NOMO-1 treated with dmso at 0.1 percent for 144 hours (cell line): ENCODE measurements at regions not wholly inside any gene's neighbourhood (a gene's known extent, or its start where the extent isn't known, plus 50 kb on each side); places are given as distances from the start of the nearest gene placed in this dataset.
"Not testable (repeated sequence)": the region's sequence is repeated elsewhere in the genome, so short reads cannot be mapped to it uniquely, and the experiment has no call there.

ENCODE experiments used
- DNase-seq: peaks from one replicate; lab custom pipeline; 2025; ENCODE audit not compliant: unreplicated experiment; lab: John Stamatoyannopoulos, UW

GRCh38 chr13:44300895-44301638, 72.6 kb upstream of the SERP2 start:
- DNase-seq, result no peak

- DNase-seq, result no peak
These were observed 72.0 kb upstream of the SERP2 start for GRCh38 chr13:44301639-44302015.

- no peak for DNase-seq
These were observed 71.4 kb upstream of the SERP2 start for GRCh38 chr13:44302233-44302632.

- no peak for DNase-seq
These were observed 70.6 kb upstream of the SERP2 start for GRCh38 chr13:44302940-44303575.

- no peak for DNase-seq
These were observed 69.8 kb upstream of the SERP2 start for GRCh38 chr13:44303681-44304432.

GRCh38 chr13:44304433-44304725, 69.2 kb upstream of the SERP2 start:
- DNase-seq, result no peak

DNA sequence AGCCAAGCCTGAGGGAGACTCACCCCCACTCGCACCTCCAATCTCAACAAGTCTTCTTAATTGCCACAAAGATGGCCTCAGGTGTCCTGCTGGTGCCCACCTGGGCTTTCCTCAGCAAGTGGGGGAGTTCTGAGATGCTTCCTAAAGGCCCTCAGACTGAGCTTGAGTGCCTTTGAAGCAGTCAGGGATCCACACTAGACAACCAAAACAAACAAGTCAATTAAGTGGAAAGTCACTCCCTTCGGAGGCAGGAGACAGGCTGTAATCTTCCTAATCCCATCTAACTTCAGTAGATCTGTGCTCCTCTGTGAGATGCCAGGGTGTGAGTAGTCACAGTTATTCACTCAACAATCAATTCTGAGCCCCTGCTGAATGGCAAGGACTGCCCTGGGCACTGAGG, 68.3 kb upstream of the SERP2 start:
- no peak for DNase-seq

DNA sequence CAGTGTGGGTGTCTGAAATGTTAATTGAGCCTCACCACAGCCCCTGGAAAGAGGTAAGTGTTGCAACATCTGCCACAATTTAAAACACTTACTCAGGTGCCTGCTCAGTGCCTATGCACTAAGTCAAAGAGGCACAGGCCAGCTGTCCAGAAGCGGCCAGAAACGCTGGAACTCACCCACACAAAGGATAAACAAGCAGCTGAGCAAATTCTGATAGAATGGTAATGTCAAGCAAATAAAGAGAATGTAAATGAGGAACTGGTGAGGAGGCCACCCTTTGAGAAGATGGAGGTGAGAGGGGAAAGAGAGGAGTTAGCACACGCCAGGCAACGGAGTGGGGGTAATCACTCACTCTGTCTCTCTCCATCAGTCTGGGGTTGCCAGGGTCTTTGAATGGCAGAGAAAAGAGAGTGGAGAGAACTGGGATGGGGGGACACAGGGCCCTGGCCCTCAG, 67.7 kb upstream of the SERP2 start:
- DNase-seq, result no peak

- no peak for DNase-seq
These were observed 67.0 kb upstream of the SERP2 start for GRCh38 chr13:44306371-44307192.

DNA sequence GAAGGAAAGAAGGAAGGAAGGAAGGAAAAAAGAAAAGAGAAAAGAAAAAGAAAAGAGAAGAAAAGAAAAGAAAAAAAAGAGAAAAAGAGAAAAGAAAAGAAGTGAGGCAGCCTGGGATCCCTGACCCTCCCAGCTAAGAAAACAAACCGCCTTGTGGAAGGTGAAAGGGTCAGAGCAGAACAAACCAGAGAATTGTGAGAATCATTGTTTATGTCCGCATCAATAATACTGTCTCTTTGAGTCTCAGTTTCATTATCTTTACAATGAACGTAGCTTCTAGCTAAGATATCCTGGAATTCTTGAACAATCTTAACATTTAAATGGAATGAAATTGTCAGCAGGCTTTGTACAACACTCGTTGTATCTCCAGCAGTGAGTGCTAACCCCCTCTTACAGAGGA, 66.4 kb upstream of the SERP2 start:
- DNase-seq, result no peak

DNA sequence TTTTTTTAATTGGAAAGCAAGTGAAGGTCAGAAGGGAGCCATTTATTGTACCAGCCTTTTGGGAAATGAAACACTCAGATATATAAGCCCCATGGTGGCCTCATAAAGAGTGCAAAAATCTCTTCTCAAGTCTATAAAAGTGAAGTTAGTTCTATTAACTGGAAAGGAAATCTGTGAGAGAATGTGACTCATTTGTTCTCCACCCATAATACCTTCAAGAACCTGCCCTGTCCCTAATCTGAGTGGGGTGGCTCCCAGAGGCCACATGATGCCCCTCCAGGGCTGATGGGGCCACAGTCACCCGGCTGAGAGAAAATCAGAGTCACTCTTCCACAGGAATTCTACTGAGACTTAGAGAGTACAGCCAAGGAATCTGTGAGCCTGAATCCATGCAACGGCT, 65.8 kb upstream of the SERP2 start:
- DNase-seq, result no peak

- no peak for DNase-seq
These were observed 65.3 kb upstream of the SERP2 start for GRCh38 chr13:44308352-44308751.

DNA sequence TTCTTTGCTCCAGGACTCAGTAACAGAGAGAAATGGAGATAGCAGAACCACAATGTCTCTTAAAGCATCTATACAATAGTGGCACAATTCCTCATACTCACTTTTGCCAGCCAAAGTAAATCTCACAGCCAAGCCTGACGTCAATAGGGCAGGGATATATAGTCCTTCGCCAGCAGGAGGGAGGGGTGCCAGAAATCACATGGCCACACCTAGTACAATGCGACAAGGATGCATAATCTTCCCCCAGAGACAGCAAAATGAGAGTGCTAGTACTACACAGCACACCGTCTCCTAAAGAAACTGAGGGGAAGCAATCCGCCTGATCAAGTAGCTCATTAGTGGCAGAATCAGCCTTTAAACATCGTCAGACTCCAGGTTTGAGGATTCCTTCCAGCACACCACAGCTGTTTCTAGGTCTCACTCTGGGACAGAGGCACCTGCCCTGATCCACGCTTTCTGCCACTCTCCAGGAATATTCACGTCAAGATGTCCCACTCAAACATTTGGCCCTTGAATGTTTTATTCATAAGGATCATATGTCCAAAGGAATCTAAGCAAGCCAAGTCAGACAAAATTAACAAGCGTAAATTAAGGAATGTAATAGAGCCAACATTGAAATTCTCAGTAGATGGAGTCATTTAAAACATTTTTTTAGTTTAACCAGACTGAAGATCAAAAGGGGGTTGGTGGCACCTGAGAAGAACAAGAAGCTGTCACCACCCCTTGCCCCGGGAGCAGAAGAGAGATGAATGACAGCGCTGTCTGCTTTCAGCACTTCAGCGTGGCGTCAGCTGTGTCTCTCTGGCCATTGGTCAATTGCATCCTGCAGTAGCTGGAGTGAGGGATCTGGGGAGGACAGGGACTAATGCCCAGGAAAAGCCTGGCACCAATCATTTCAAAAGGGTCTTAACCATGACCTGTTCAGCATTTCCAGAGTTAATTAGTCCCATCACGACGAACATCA, 63.5 kb upstream of the SERP2 start:
- no peak for DNase-seq

- no peak for DNase-seq
These were observed 62.4 kb upstream of the SERP2 start for GRCh38 chr13:44311011-44311780.

DNA sequence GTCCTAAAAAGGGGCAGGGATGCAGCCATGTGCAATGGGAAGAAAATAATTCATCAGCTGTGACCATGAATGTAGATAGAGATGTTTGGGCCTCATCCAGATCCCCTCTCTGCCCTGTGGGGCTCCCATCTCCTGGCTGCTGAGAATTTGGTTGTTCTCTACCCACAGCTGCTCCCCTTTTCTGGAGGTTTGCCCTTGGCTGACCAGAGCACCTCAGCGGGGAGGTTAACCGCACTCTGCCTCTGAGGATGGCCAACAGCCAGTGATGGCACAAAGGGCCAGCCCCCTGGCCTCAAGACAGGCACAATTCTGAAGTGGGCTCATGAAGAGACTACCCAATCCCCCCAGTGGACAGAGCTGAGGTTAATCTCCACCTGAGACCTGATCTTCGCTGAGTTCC, 61.5 kb upstream of the SERP2 start:
- DNase-seq, result no peak

- DNase-seq, result peak; percentile 26
These were observed 60.6 kb upstream of the SERP2 start for GRCh38 chr13:44312834-44313551.

GRCh38 chr13:44313674-44314073, 60.0 kb upstream of the SERP2 start:
- DNase-seq, result no peak

- DNase-seq, result not testable (repeated sequence)
These were observed 59.5 kb upstream of the SERP2 start for GRCh38 chr13:44314160-44314559.

DNA sequence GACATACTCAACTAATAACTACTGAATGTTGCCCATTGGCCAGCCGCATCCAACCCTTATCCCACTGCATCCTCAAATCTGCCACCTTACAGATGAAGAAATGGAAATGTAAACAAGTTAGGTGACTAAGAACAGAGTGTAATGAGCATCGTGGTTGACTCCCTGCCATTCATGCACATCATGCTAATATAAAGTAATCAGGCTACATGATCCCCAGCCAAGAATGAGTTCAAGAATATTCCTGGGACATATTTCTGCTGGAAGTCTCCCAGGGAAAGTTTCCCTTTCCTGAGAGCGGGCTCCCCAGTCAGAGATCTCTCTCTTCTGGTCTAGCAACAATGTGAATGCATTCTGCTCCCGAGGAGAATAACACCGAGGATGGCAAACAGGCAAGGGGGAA, 55.9 kb upstream of the SERP2 start:
- DNase-seq, result no peak
